Peyer's patch (tissue), 4 donors: ENCODE measurements at regions not wholly inside any gene's neighbourhood (a gene's known extent, or its start where the extent isn't known, plus 50 kb on each side); places are given as distances from the start of the nearest gene placed in this dataset.

ENCODE experiments used
- CTCF ChIP-seq, 6 experiments: fragments of 450-650 bp in 4 of 6; fragments of 200-600 bp in 2 of 6; sonication (generic) in 1 of 6; IDR thresholded peaks; one replicate each; pipeline ENCODE4 v1.5.1; 2017 to 2019; ENCODE audit warnings: antibody characterized with exemption in 6 of 6, mild to moderate bottlenecking in 3 of 6, moderate library complexity in 1 of 6
- POLR2A ChIP-seq, 2 donors: fragments of 450-650 bp; IDR thresholded peaks; one replicate each; pipeline ENCODE4 v1.5.1; 2017; ENCODE audit warnings: antibody characterized with exemption in 2 of 2, mild to moderate bottlenecking in 2 of 2, moderate library complexity in 2 of 2

- no peak for TF ChIP-seq POLR2A (IDR thresholded peaks at IDR 0.05)
- no peak for TF ChIP-seq CTCF (IDR thresholded peaks at IDR 0.05)
These were observed 70.4 kb upstream of the DAB2 start for GRCh38 chr5:39495227-39495626.
